GM12865 (cell line): ENCODE measurements at regions not wholly inside any gene's neighbourhood (a gene's known extent, or its start where the extent isn't known, plus 50 kb on each side); places are given as distances from the start of the nearest gene placed in this dataset.
A peak's percentile ranks its signal among the peaks of the same experiment; 100 is the strongest.

Experiments
- DNase-seq: peaks from one replicate; pipeline ENCODE4 v3.0.0; 2010; ENCODE audit warnings: low read depth
- H3K4me3 ChIP-seq: 2 replicates; pipeline ENCODE4 v1.5.1; 2011; ENCODE audit warnings: mild to moderate bottlenecking, low read depth, low read length, control low read depth
- TF ChIP-seq, protein P1 (sequence below): IDR thresholded peaks from 2 replicates; pipeline ENCODE4 v1.5.1; 2011; ENCODE audit warnings: low read length, control low read depth, low read depth, inconsistent platforms; ENCODE audit not compliant: insufficient read depth; ENCODE audit errors: missing control alignments

DNA sequence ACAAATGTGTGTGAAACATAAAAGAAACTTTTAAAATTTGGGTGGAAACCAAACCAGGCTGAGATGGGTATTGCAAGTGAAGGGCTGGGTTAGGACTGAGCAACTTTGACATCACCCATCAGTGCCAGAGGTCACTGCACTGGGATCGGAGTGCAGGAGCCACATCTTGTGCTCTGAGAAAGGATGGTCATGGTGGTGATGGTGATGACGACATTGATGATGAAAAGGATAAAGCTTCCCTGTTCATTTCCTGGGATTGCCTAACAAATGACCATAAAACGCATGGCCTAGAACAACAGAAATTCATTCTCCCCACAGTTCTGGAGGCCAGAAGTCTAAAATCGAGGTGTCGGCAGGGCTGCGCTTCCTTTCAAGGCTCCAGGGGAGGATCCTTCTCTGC is 324.0 kb downstream of the MAF start:
- DNase-seq: no peak
- TF ChIP-seq, protein P1, sequence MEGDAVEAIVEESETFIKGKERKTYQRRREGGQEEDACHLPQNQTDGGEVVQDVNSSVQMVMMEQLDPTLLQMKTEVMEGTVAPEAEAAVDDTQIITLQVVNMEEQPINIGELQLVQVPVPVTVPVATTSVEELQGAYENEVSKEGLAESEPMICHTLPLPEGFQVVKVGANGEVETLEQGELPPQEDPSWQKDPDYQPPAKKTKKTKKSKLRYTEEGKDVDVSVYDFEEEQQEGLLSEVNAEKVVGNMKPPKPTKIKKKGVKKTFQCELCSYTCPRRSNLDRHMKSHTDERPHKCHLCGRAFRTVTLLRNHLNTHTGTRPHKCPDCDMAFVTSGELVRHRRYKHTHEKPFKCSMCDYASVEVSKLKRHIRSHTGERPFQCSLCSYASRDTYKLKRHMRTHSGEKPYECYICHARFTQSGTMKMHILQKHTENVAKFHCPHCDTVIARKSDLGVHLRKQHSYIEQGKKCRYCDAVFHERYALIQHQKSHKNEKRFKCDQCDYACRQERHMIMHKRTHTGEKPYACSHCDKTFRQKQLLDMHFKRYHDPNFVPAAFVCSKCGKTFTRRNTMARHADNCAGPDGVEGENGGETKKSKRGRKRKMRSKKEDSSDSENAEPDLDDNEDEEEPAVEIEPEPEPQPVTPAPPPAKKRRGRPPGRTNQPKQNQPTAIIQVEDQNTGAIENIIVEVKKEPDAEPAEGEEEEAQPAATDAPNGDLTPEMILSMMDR: no peak
- no peak overlapping the region for H3K4me3 ChIP-seq

DNA sequence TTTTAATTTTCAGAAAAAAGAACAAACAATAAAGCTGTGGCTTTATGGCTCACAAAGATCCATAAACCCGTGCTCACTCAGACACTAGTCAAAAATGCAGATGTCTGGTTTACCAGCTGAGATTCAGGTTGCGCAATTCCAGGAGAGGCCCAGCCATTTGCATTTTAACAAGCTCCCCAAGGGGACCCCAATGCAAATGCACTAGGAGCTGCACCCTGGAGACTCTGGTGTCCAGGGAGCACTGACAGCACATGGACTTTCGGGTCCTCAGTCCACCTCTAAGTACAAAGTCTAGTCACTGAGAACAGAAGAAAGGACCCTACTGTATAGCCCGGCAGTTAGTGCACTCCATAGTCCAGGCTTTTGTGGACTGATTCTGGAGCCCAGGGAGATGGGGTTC is 326.3 kb downstream of the MAF start:
- TF ChIP-seq, protein P1: no peak
- H3K4me3 ChIP-seq: no peak overlapping the region
- no peak for DNase-seq

DNA sequence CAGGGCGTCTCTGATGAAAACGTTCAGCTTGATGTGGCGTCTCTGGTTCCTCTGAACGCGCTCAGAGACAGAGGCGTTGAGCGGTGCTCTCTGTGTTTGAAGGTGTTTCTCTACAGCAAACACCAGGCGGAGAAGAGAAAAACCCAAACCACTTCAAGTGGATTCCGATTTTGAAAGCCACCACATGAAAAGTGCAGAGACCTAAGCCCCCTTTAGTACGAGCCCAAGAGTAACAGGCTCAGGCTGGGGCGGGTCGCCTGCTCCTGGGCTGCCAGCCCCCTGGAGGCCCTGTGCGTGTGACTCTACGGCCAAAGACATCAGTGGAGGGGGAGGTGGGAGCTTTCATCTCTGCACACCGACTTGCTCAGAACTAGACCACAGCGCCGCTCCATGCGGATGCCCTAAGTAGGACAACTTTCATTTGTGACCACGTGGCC is 328.4 kb downstream of the MAF start:
- no peak overlapping the region for H3K4me3 ChIP-seq
- TF ChIP-seq, protein P1: no peak
- DNase-seq: peak; percentile 63

DNA sequence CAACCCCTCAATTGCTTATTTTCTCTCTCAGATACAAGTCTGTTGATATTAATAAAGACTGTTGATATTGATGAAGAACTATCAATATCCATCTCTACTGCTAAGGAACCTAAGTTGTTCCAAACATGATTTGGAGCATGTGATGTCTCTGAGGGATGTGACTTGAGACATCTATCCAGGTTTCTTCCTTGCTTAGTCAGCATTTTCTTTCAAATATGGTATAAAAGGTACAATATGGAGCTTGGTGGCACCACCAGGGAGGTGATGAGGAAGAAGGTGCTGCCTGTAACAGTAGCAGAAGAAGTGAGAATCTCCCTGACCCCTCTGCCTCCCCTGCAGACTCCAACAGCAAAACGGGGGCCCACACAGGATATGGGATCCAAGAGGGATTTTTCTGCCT is 329.0 kb downstream of the MAF start:
- TF ChIP-seq, protein P1: no peak
- H3K4me3 ChIP-seq: no peak overlapping the region
- DNase-seq: no peak

DNA sequence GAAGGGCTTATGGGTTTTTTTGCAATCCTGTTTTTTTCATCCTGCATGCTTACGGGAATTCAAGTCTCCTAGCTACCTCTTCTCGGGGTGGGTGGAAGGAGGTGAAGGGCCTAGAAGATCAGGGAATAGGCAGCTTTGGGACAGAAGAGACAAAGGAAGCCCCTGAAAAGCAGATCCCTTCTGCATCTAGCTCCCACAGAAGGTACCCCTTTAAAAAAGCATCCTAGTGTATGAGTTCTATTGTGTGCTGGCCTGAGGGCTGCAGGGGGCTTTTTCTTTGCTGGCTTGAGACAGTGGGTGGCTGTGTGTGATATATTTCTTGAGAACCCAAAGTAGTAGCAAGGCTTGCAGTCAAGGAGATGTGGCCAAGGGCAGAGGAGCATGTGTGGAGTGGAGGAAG is 330.5 kb downstream of the MAF start:
- no peak for DNase-seq
- TF ChIP-seq, protein P1: no peak

DNA sequence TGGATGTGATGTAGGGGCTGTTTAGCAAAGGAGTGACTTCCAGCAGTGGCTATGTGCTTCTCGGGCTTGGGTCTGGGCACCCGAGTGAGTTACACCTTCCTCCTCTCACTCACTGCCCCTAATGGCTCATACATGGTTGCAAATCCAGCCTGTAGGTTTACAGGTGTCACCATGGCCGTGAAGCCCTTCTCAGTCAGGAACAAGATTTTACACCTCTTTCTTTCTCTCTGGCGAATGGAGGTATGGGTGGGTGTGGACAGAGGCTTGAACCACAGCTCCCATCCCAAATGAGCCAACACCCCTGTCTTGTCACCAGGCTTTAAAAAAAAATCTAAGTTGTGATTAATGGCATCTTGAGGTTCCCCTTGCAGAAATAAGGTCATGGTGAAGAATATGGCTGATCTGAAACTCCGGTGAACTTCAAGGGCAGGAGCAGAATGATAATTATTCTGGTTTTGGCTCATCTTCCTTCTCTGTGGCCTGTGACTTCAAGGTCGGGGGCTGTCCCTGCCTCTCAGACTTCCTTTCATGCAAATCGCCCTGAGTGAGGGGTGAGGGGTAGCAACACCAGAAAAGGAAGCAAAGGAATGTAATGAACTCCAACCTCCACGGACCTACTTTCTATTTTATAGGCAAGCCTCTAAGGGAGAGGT is 331.2 kb downstream of the MAF start:
- TF ChIP-seq, protein P1: no peak
- H3K4me3 ChIP-seq: no peak overlapping the region
- DNase-seq: peak; percentile 70

More for the DNA sequence above, 330.5 kb downstream of the MAF start:
- H3K4me3 ChIP-seq: no peak overlapping the region

DNA sequence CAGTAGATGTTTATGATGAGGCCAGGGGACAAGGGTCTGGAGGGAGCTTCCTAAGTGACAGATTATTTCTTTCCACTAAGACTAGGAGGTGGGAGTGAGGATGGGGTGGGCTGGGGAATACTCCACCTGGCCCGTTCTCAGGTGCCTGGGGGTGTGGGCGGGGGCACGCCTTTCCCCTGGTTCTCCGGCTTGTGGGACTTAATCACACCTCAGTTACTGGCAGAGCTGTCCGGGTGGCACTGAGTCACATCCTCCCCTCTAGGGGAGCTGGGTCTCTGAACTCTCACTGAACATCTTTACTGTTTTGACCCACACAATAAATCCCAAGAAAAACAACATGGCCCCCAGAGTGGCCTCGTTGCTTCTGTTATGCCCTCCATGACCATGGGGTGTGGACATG is 332.8 kb downstream of the MAF start:
- no peak overlapping the region for H3K4me3 ChIP-seq
- DNase-seq: no peak
- TF ChIP-seq, protein P1: no peak
